Muscle of back (tissue), 3 donors: ENCODE measurements at regions not wholly inside any gene's neighbourhood (a gene's known extent, or its start where the extent isn't known, plus 50 kb on each side); places are given as distances from the start of the nearest gene placed in this dataset.
A peak's percentile ranks its signal among the peaks of the same experiment; 100 is the strongest.

Experiments used
- DNase-seq, 3 donors: peaks; one replicate each; pipeline versions ENCODE4 v3.0.0 to v3.0.0-alpha.2; 2013

DNA sequence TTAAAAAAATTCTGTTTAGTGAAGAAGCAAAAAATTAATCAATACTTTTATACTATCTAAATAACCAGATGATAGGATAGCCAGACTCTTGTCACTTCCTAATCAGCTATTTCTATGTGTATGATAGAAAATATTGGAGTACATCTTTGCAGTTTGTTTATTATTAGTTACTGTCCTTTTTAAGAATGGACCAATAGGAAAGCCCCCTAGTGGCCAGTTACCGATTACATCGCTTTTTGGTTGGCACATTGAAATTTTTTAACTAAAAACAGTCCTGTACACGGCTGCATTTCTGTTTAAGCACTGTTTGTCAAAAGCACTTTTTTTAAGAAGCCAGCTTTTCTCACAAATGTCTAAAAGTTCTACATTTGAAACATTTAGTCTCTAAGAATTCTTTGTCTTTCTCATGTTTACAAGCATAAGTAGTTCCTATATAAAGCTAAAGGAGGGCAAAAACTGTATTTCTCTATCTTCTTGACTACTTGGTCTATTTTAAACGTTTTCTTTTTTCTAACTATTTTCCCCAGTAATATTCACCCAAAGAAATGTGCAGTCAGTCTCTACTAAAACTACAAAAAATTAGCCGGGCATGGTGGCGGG lies 253.2 kb upstream of the LRTM1 start:
- DNase-seq = peak in 1 of 3 donors; percentile 67

DNA sequence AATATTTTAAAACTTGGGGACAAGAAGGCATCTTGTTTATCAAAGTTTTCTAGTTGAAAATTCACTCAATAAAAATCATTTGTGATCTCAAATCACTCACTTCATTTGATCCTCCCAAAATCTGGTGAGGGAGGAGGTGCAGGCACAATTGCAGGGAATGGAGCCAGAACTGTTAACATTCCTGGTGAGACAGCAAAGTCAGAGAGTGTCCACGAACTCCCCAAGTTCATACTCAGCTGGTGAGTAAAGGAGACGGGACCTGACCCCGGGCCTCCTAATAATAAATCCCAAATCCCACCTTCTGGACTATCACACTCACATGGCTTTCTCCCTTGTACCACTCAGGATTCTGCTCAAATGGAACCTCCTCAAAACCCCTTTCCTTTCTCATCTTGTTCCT lies 252.3 kb upstream of the LRTM1 start:
- no peak for DNase-seq

DNA sequence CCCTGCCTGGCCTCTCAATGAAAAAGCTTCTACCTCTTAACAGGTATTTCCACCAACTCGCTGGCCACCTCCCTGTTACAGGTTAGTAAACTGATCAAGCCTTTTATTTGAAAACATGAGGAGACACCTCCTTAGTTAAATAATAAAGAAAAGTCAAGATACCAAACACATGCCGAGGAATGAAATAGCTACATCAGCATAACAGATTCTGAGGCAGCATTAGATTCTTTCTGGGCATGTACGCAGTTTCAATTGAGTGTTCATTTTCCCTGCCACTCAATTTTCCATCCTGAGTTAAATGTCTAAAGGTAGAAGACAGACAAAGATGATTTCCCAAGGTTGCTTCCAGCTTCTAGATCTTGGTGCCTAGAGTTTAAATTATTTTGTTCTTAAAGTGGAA lies 250.5 kb upstream of the LRTM1 start:
- DNase-seq = no peak

DNA sequence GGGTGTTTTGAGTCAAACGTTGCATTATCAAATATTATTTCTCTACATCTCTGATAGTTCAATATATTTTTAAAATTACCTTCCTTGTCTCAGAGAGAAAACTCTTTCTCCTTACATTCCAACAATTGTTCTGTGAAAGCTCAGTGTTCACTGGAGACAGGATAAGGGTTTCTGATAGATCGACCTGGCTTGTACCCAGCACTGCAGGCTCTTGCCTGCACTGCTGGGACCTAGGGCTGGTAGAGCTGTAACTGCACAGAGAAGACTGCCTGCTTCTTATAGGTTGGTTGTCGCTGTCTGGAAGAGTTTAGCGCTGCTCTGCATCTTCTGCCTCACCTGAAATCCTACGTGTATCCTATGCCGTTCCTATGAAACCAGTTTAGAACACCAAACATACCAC lies 249.9 kb upstream of the LRTM1 start:
- no peak for DNase-seq

DNA sequence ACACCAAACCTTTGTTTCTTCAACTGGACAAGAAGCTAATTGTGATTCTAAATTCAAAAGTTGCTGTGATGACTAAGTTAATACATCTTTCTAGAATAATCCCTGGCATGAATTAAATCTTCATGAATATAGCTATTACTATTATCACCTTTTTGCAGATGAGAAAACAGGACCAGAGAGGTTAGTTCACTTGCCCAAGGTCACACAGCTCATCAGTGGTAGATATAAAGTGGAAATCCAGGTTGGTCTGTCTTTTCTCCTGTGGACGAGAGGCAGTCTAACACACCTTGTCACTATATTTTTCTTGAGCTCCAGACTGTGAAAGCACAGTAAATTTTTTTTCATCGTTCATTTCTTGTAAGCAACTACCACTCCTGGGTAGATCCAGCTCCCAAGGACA lies 247.6 kb upstream of the LRTM1 start:
- DNase-seq = no peak

DNA sequence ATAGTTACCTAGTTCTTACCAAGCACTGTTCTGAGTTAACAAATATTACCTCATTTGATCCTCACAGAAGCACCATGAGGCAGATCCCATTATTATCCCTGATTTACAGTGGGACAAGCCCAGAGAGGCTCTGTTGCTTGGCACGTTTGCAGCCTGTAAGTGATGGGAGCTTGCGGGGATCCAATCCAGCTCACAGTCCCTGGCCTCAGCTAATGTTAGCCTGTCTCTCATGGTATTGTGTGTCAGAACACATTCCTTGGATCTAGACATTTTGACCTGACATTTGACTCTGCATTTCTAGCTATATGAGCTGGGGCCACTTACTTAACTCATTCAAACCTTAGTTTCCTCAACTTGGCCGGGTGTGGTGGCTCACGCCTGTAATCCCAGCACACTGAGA lies 246.9 kb upstream of the LRTM1 start:
- peak in 1 of 3 donors; percentile 29 for DNase-seq

DNA sequence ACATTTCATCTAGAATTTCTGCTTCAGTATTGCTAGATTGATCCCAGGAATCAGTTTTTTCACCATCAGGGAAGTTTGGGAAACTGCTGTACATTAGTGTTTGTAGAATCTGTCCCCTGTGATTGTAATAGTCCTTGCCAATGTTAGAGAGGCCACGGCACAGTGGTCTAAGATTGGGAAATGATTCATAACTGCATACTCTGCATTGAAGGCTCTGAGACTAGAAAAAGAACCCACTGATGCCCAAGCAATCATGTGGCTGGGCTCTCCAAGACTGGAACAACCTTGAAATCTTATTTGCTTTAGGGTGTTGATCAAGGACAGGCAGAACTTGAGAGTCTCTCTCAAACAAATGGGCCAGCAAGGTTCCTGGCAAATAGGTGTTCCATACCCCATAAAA lies 245.6 kb upstream of the LRTM1 start:
- no peak for DNase-seq

DNA sequence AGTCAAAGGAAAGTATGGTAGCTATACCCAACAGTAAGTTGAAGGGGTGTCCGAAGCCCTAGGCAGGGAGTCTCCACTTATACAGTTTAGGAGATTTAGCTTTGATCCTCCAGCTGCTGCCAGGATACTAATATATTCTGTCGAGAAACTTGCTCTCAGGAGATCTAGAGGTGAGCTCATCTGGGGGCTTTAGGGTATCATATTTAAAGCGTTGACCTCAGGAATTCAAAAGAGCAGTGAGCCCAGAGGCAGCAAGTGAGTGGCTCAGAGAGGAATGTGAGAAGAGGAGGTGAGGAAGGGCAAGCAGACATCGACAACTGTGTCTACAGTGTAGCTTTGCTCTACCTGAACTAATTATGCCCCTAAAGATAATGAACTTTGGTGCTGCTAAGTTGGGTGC lies 245.1 kb upstream of the LRTM1 start:
- DNase-seq = no peak

DNA sequence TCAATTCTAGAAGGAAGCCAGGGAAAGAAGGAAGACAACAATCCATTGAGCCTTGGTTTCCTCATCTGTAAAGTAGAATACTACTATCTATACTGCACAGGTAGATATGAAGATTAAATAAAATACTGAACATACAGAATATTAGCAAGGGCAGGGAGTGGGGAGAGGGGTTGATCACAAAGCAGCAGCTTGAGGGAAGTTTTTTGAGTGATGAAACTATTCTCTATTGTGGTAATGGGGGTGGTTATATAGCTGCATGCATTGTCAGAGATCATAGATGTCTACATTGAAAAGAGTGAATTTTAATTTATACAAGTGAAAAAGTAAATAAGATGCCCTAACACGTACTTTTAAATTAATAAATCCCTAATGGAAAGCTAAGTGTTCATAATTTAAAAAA lies 242.6 kb upstream of the LRTM1 start:
- no peak for DNase-seq

DNA sequence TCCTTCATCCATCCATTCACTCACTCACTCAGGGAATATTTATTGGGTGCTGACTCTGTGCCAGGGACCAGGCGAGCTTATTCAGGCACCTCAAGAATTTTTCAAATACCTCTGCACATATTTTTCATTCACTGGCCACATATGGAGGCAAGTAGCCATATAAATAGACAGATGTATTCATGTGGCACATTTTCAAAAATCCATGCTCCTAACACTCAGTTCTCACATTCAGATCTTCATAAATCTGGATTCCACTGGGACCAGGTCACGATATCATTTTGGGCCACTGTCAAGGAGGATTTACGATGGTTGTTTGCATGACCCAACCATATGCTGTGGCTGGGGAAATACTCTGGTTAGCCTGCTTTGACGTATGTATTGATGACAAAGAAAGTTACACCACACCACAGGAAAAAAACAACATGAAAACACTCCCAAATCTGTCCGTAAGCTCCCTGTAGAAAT lies 241.8 kb upstream of the LRTM1 start:
- peak in 2 of 3 donors; percentile 58 to 99 for DNase-seq

DNA sequence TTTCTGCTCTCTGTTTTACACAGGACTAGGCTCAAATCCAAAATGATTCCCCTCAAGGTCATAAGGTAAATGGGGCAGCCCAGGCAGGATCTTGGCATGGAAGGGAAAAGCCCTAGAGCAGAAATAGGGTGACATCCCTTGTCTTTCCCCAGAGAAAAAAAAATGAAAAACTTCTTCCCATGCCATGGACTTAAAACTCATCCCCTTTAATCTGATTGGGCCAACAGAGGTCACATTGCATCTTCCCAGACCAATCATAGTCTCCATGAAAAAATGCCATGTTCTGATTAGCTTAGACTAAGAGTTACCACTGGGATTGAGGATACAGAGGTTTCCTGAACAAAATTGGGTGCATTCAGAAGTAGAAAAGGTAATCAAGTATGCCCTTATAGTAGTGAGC lies 241.3 kb upstream of the LRTM1 start:
- DNase-seq = no peak

DNA sequence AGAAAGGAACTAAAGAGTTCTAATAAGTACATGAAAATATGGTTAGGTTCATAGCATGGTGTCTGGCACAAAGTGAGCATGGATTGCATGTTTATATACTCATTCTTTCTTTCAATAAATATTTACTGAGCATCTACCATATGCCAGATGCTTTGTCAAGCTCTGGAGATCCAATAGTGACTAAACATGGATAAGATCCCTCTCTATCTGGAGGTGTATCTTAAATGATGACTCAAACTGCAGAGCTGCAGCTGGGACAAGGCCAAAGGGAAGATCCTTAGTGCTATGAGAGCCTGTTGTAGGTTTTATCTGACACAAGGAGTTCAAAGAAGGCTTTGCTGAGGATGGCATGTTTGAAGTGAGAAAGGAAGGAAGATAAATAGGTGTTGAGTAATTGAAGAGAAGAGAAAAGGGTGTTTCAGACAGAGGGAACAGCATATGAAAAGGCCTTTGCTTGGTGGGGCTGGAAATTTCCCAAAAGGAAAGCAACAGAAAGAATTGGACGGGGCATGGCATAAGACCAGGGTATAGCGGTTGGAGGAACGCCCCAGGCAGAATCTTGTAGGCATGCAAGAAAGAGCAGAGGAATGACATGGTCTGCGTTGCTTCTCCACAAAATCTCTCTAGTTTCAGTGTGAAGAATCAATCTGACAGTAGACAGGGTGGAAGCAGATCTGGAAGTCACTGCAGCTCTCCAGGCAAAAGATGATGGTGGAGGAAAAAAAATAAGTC lies 239.9 kb upstream of the LRTM1 start:
- no peak for DNase-seq

DNA sequence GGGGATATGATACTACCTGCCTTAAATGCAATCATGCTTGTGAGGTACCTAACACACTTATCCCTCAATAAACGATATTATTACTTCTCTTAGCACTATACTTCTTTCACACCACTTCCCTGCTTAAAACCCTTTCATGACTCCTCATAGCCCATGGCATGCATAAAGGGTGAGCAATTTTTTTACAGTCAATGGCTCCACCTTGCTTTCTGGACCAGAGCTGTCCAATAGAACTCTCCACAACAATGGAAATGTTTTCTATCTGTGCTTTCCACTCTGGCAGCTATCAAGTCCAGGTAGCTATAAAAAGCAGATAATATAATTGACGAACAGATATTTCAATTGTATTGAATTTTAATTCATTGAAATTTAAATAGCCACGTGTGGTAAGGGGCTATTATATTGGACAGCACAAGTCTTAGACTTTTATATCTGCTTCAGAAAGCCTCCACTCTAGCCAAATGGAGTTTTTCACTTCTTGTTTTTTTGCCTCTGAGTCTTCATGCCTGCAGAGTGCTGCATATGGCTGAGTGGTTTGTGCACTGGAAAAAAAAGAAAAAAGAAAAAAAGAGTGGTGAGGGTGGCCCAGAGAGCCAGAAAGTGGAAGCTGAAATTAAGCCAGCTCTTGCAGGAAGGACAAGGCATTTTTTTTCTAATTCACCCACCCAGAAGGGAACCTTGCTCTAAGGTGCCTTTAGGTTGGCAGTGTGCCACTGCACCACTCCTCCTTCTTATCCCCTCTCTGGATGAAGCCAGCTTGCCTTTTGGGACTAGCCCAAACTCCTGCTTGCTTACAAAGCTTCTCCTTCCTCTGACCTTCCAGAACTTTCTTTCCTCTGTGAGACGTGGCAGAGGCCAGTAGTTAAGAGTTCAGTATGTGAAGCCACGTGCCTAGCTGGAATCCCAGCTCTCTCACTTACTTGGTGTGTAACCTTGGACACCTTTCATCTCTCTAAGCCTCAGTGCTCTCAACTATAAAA lies 239.0 kb upstream of the LRTM1 start:
- no peak for DNase-seq

DNA sequence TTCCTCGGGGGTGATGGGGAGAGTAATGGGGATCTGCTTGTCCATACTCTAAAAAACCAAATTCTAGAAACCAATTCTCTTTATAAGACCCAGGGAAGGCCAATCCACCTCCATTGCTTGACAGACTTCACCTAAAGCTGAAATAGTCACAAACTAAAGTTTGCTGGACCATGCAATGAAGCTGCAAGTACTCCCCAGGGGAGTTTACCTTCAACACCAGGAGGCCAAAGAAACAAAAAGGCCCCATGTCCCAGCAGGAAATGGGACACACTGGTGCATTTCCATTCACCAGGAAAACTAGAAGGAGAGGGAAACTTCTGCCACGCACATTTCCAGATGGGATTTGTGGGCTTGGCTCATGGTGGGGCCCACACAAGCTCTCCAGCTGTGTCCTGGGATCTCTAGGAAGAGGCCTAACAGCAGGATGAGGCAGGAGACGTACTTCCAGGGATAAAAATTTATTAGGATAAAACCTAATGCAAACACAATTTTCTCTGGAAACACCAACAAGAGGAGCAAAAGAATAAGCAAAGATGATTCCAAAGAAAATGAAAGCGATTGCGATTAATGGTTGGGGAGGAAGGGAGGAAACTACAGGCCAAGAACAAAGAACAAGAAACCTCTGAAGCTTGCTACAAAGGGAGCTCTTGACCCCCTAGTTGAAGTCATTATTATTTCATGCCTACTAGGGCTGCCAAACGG lies 238.0 kb upstream of the LRTM1 start:
- DNase-seq = peak in 1 of 3 donors; percentile 67

DNA sequence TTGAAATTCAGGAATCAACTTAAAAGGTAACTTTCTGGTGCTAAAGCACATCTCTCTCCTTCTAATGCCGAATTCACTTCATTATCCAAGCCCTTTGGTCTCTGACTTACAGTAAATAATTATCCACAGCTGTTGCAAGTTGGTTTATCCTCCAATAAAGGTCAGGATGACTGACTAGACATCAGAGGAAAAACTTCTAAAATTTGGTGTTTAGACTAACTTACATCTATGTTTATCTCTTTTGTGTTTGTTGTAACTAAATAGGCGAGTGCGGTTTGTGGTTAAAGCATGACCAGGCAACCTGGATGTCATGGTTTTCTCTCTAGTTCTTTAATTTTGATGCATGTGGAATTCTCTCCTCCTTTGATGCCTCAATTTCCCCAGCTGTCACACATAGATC lies 237.4 kb upstream of the LRTM1 start:
- no peak for DNase-seq

DNA sequence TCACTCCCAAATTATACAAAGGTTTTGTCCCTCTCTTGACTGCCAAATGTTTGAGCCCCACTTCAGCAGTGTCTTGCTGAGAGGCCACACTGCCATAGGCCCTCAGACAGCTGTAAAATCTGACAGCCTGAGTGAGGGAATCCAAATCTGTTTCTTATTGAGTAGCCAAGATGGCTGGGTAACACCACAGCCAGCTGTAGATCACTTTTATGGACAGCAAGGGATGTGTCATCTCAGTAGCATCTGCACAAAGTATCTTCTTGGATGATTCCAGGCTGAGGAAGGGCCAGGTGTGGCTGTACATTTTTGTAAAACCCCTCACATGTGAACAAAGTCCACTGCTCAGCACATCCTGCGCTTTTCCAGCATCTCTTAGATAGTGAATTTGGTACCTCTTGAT lies 237.0 kb upstream of the LRTM1 start:
- peak in 1 of 3 donors; percentile 39 for DNase-seq

DNA sequence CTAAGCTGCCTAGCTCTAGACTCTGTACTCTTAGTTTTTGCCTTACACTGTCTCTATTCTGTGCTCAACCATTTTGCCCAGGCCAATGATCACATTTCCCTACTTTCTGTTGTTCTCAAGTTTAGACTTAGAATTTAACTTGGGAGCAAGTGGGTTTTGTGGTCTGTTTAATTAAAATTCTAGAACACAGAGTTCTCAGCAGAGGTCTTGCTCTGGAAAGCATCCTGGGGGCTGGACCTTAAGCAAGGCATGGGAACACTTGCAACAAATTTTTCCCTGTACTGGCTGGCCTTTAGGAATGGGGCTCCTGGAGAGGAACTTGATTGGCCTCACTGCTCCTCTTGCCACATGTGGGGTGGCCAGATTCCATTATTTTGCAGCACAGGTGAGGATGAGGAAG lies 236.3 kb upstream of the LRTM1 start:
- DNase-seq = no peak

DNA sequence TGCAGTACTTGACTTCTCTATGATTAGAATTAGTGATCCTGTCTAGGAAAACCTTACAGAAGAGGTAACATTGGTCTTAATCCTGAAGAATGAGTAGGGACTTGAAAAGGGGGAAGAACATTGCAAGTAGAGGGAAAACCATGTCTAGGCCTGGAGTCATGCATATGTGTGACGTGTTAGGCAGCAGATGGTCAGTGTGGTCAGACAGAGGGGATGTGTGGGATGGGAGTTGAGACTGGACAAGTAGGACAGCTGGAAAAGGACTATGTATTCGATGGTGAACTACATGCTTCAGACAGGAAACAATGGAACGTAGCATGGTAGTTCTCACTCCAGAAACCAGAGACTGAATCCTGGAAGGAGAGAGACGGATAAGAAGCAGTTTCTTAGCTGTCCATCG lies 235.6 kb upstream of the LRTM1 start:
- no peak for DNase-seq

DNA sequence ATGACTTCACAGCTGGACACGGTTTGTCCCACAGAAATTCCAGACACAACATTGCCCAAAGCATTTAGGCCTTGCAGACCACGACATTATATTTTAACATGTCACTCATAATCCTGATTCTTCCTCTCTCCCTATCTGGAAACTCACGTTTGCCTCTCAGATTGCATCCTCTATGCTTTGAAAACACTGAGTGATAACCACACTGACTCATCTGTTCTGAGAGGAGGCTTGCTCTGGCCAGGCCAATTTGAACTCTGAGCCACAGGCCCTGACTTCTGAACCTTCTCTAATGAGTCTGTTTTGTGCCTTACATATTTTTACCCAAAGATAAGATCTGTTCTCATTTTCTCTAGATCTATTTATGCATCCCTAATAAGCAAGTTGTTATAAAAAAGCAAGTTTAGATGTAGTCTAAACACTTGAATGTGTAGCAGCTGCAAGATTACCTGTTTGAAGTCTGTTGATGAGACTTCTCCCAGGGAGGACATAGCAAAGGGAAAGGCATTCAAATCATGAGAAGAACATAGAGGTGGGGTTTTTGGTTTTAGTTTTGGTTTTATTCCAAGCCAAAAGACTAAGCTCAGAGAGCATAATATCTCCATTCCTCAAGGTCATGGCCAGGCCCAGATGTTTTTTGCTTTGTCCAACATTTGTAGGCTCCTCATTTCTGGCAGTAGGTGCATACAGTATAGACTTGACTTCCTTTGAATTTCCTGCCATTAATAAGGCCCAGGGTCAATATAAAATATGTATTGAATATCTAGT lies 234.4 kb upstream of the LRTM1 start:
- peak in 1 of 3 donors; percentile 67 for DNase-seq

DNA sequence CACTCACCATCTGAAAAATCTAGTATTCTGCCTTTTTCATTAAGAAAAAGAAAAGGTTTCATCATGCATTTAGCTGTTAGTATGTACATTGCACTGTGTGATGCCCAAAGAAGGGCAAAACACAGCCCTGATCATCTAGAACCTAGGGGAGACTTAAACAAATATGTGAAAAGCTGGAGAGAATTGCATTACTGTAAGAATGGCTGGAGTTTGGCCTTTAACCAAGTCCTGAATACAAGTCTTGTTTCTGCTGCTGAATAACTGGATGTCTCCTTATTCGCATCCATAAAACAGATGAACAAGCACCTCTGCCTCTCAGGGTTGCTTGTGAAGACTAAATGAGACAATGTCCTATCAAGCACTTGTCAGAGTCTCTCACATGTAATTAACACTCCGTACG lies 233.4 kb upstream of the LRTM1 start:
- no peak for DNase-seq
